B cell (primary cell): ENCODE measurements at regions not wholly inside any gene's neighbourhood (a gene's known extent, or its start where the extent isn't known, plus 50 kb on each side); places are given as distances from the start of the nearest gene placed in this dataset.

Experiments used
- EZH2 ChIP-seq: IDR thresholded peaks from 2 replicates; pipeline ENCODE4 v1.6.1; 2012; ENCODE audit warnings: borderline replicate concordance, low read depth, mild to moderate bottlenecking, moderate library complexity, low read length; ENCODE audit not compliant: insufficient read depth, poor library complexity, severe bottlenecking
- TF ChIP-seq, protein P1 (sequence below): fragments of 200-600 bp; IDR thresholded peaks from one replicate; pipeline ENCODE4 v1.8.0; 2022; ENCODE audit warnings: antibody characterized with exemption, mild to moderate bottlenecking

DNA sequence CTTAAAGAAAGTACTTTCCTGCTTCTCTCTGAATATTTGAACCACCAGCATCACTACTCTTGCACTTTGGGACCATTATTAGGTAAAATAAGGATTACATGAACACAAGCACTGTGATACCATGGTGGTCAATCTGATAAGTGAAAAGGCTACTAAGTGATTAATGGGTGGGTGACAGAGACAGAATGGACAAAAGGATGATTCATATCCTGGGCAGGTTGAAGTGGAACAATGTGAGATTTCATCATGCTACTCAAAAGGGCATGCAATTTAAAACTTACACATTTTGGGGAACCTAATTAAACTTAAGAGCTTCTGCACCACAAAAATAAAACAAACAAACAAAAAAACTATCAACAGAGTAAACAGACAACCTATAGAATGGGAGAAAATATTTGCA, 172.0 kb upstream of the CD96 start:
- TF ChIP-seq, protein P1, sequence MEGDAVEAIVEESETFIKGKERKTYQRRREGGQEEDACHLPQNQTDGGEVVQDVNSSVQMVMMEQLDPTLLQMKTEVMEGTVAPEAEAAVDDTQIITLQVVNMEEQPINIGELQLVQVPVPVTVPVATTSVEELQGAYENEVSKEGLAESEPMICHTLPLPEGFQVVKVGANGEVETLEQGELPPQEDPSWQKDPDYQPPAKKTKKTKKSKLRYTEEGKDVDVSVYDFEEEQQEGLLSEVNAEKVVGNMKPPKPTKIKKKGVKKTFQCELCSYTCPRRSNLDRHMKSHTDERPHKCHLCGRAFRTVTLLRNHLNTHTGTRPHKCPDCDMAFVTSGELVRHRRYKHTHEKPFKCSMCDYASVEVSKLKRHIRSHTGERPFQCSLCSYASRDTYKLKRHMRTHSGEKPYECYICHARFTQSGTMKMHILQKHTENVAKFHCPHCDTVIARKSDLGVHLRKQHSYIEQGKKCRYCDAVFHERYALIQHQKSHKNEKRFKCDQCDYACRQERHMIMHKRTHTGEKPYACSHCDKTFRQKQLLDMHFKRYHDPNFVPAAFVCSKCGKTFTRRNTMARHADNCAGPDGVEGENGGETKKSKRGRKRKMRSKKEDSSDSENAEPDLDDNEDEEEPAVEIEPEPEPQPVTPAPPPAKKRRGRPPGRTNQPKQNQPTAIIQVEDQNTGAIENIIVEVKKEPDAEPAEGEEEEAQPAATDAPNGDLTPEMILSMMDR = no peak
- no peak for TF ChIP-seq EZH2
